SK-N-SH (cell line): ENCODE measurements at regions not wholly inside any gene's neighbourhood (a gene's known extent, or its start where the extent isn't known, plus 50 kb on each side); places are given as distances from the start of the nearest gene placed in this dataset.

Source experiments
- POLR2AphosphoS5 ChIP-seq: IDR thresholded peaks from 2 replicates; pipeline ENCODE4 v1.6.1; 2012; ENCODE audit warnings: low read depth, low read length
- SMC3 ChIP-seq: IDR thresholded peaks from 2 replicates; pipeline ENCODE4 v1.6.1; 2012; ENCODE audit warnings: low read depth, low read length, improper control_type of control experiment
- TCF12 ChIP-seq: IDR thresholded peaks from 2 replicates; pipeline ENCODE4 v1.4.0; 2012
- YY1 ChIP-seq: IDR thresholded peaks from 2 replicates; pipeline ENCODE4 v1.4.0; 2012; ENCODE audit warnings: low read depth, mild to moderate bottlenecking
- TF ChIP-seq, protein P1 (sequence below): IDR thresholded peaks from 2 replicates; pipeline ENCODE4 v1.6.1; 2012; ENCODE audit warnings: mild to moderate bottlenecking, low read depth, low read length, moderate library complexity
- TF ChIP-seq, protein P2 (sequence below): fragments of 200-600 bp; sonication (generic); IDR thresholded peaks from 2 replicates; pipeline ENCODE4 v1.6.1; 2017; ENCODE audit warnings: antibody characterized with exemption, mild to moderate bottlenecking, moderate library complexity

- TF ChIP-seq, protein P1, sequence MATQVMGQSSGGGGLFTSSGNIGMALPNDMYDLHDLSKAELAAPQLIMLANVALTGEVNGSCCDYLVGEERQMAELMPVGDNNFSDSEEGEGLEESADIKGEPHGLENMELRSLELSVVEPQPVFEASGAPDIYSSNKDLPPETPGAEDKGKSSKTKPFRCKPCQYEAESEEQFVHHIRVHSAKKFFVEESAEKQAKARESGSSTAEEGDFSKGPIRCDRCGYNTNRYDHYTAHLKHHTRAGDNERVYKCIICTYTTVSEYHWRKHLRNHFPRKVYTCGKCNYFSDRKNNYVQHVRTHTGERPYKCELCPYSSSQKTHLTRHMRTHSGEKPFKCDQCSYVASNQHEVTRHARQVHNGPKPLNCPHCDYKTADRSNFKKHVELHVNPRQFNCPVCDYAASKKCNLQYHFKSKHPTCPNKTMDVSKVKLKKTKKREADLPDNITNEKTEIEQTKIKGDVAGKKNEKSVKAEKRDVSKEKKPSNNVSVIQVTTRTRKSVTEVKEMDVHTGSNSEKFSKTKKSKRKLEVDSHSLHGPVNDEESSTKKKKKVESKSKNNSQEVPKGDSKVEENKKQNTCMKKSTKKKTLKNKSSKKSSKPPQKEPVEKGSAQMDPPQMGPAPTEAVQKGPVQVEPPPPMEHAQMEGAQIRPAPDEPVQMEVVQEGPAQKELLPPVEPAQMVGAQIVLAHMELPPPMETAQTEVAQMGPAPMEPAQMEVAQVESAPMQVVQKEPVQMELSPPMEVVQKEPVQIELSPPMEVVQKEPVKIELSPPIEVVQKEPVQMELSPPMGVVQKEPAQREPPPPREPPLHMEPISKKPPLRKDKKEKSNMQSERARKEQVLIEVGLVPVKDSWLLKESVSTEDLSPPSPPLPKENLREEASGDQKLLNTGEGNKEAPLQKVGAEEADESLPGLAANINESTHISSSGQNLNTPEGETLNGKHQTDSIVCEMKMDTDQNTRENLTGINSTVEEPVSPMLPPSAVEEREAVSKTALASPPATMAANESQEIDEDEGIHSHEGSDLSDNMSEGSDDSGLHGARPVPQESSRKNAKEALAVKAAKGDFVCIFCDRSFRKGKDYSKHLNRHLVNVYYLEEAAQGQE, result no peak
- TF ChIP-seq SMC3 (no peak), YY1 (no peak), POLR2AphosphoS5 (no peak), TCF12 (no peak)
- TF ChIP-seq, protein P2, sequence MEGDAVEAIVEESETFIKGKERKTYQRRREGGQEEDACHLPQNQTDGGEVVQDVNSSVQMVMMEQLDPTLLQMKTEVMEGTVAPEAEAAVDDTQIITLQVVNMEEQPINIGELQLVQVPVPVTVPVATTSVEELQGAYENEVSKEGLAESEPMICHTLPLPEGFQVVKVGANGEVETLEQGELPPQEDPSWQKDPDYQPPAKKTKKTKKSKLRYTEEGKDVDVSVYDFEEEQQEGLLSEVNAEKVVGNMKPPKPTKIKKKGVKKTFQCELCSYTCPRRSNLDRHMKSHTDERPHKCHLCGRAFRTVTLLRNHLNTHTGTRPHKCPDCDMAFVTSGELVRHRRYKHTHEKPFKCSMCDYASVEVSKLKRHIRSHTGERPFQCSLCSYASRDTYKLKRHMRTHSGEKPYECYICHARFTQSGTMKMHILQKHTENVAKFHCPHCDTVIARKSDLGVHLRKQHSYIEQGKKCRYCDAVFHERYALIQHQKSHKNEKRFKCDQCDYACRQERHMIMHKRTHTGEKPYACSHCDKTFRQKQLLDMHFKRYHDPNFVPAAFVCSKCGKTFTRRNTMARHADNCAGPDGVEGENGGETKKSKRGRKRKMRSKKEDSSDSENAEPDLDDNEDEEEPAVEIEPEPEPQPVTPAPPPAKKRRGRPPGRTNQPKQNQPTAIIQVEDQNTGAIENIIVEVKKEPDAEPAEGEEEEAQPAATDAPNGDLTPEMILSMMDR, result peak; percentile 9; the same call in 1 of the 2 replicates
Observed at GRCh38 chr3:31341130-31341529, 191.6 kb upstream of the STT3B start.
